ENCODE measurements at regions not wholly inside any gene's neighbourhood (a gene's known extent, or its start where the extent isn't known, plus 50 kb on each side); places are given as distances from the start of the nearest gene placed in this dataset.
"Not testable (repeated sequence)": the region's sequence is repeated elsewhere in the genome, so short reads cannot be mapped to it uniquely, and the experiment has no call there.

GRCh38 chr17:72175787-72176515 lies 55.1 kb downstream of the SOX9 start:
- no peak for DNase-seq

- DNase-seq: no peak
Measured at GRCh38 chr17:72176516-72176851, 55.7 kb downstream of the SOX9 start.

- no peak for DNase-seq
Measured at GRCh38 chr17:72176951-72177660, 56.3 kb downstream of the SOX9 start.

- no peak for DNase-seq
Measured at GRCh38 chr17:72177738-72178137, 56.9 kb downstream of the SOX9 start.

- no peak for DNase-seq
Measured at GRCh38 chr17:72182371-72182873, 61.6 kb downstream of the SOX9 start.

- DNase-seq: no peak
Measured at GRCh38 chr17:72183194-72183685, 62.4 kb downstream of the SOX9 start.

- no peak for DNase-seq
Measured at GRCh38 chr17:72184805-72185204, 64.0 kb downstream of the SOX9 start.

- no peak for DNase-seq
Measured at GRCh38 chr17:72185564-72185963, 64.7 kb downstream of the SOX9 start.

- DNase-seq: no peak
Measured at GRCh38 chr17:72187556-72187955, 66.7 kb downstream of the SOX9 start.

- DNase-seq: no peak
Measured at GRCh38 chr17:72188801-72189200, 68.0 kb downstream of the SOX9 start.

GRCh38 chr17:72189768-72190593 lies 69.2 kb downstream of the SOX9 start:
- DNase-seq: no peak

GRCh38 chr17:72191356-72191755 lies 70.5 kb downstream of the SOX9 start:
- DNase-seq: no peak

- no peak for DNase-seq
Measured at GRCh38 chr17:72191921-72192799, 71.3 kb downstream of the SOX9 start.

GRCh38 chr17:72192800-72193192 lies 72.0 kb downstream of the SOX9 start:
- DNase-seq: no peak

- no peak for DNase-seq
Measured at GRCh38 chr17:72193391-72194106, 72.7 kb downstream of the SOX9 start.

GRCh38 chr17:72194107-72194440 lies 73.3 kb downstream of the SOX9 start:
- DNase-seq: not testable (repeated sequence)

GRCh38 chr17:72199256-72199655 lies 78.4 kb downstream of the SOX9 start:
- DNase-seq: no peak

- DNase-seq: no peak
Measured at GRCh38 chr17:72204742-72205141, 83.9 kb downstream of the SOX9 start.

- no peak for DNase-seq
Measured at GRCh38 chr17:72205357-72205756, 84.5 kb downstream of the SOX9 start.

GRCh38 chr17:72205822-72206221 lies 85.0 kb downstream of the SOX9 start:
- DNase-seq: no peak

- no peak for DNase-seq
Measured at GRCh38 chr17:72206376-72206775, 85.6 kb downstream of the SOX9 start.

- DNase-seq: no peak
Measured at GRCh38 chr17:72208832-72209231, 88.0 kb downstream of the SOX9 start.

Data from activated CD4-positive, CD25-positive, alpha-beta regulatory T cell treated with anti-CD3 and anti-CD28 coated beads, Interleukin-2, amount 50 U/mL, for 72 hours (primary cell).